ENCODE measurements at regions not wholly inside any gene's neighbourhood (a gene's known extent, or its start where the extent isn't known, plus 50 kb on each side); places are given as distances from the start of the nearest gene placed in this dataset.

- no peak for DNase-seq (ENCODE audit: low read depth in 2 of 2)
These were observed 1040.3 kb downstream of the TLE1 start for GRCh38 chr9:80649001-80649420.

GRCh38 chr9:80648336-80648735 lies 1041.0 kb downstream of the TLE1 start:
- no peak for DNase-seq (ENCODE audit: low read depth in 2 of 2)

- no peak for DNase-seq (ENCODE audit: low read depth in 2 of 2)
These were observed 1043.1 kb downstream of the TLE1 start for GRCh38 chr9:80646211-80646610.

GRCh38 chr9:80644044-80644443 lies 1045.3 kb downstream of the TLE1 start:
- DNase-seq (ENCODE audit: low read depth in 2 of 2) = no peak

- DNase-seq (ENCODE audit: low read depth in 2 of 2) = no peak
These were observed 1054.3 kb downstream of the TLE1 start for GRCh38 chr9:80635065-80635464.

- no peak for DNase-seq (ENCODE audit: low read depth in 2 of 2)
These were observed 1057.3 kb downstream of the TLE1 start for GRCh38 chr9:80632041-80632440.

- no peak for DNase-seq (ENCODE audit: low read depth in 2 of 2)
These were observed 1050.7 kb downstream of the TLE4 start for GRCh38 chr9:80622508-80622907.

- no peak for DNase-seq (ENCODE audit: low read depth in 2 of 2)
These were observed 1047.6 kb downstream of the TLE4 start for GRCh38 chr9:80619356-80619755.

- DNase-seq (ENCODE audit: low read depth in 2 of 2) = no peak
These were observed 1044.2 kb downstream of the TLE4 start for GRCh38 chr9:80615964-80616363.

- no peak for DNase-seq (ENCODE audit: low read depth in 2 of 2)
These were observed 1034.0 kb downstream of the TLE4 start for GRCh38 chr9:80605793-80606192.

GRCh38 chr9:80605129-80605528 lies 1033.4 kb downstream of the TLE4 start:
- no peak for DNase-seq (ENCODE audit: low read depth in 2 of 2)

GRCh38 chr9:80602291-80602690 lies 1030.5 kb downstream of the TLE4 start:
- DNase-seq (ENCODE audit: low read depth in 2 of 2) = no peak

GRCh38 chr9:80596579-80596978 lies 1024.8 kb downstream of the TLE4 start:
- DNase-seq (ENCODE audit: low read depth in 2 of 2) = no peak

- no peak for DNase-seq (ENCODE audit: low read depth in 2 of 2)
These were observed 1023.4 kb downstream of the TLE4 start for GRCh38 chr9:80595192-80595591.

GRCh38 chr9:80592413-80592812 lies 1020.6 kb downstream of the TLE4 start:
- no peak for DNase-seq (ENCODE audit: low read depth in 2 of 2)

GRCh38 chr9:80586786-80587330 lies 1015.1 kb downstream of the TLE4 start:
- DNase-seq (ENCODE audit: low read depth in 2 of 2) = no peak

GRCh38 chr9:80571953-80572352 lies 1000.2 kb downstream of the TLE4 start:
- DNase-seq (ENCODE audit: low read depth in 2 of 2) = no peak

GRCh38 chr9:80569236-80569635 lies 997.5 kb downstream of the TLE4 start:
- no peak for DNase-seq (ENCODE audit: low read depth in 2 of 2)

GRCh38 chr9:80561526-80561925 lies 989.8 kb downstream of the TLE4 start:
- no peak for DNase-seq (ENCODE audit: low read depth in 2 of 2)

GRCh38 chr9:80560976-80561375 lies 989.2 kb downstream of the TLE4 start:
- no peak for DNase-seq (ENCODE audit: low read depth in 2 of 2)

- no peak for DNase-seq (ENCODE audit: low read depth in 2 of 2)
These were observed 985.5 kb downstream of the TLE4 start for GRCh38 chr9:80557256-80557655.

GRCh38 chr9:80556631-80557030 lies 984.9 kb downstream of the TLE4 start:
- no peak for DNase-seq (ENCODE audit: low read depth in 2 of 2)

GRCh38 chr9:80555782-80556325 lies 984.1 kb downstream of the TLE4 start:
- DNase-seq (ENCODE audit: low read depth in 2 of 2) = no peak

GRCh38 chr9:80554856-80555255 lies 983.1 kb downstream of the TLE4 start:
- DNase-seq (ENCODE audit: low read depth in 2 of 2) = no peak
